Neural crest cell (in vitro differentiated cells): ENCODE measurements at regions not wholly inside any gene's neighbourhood (a gene's known extent, or its start where the extent isn't known, plus 50 kb on each side); places are given as distances from the start of the nearest gene placed in this dataset.

Experiments
- DNase-seq: peaks from one replicate; pipeline ENCODE4 v3.0.0; 2021; ENCODE audit warnings: low read depth, mixed read lengths, low spot score
- H3K27ac Mint-ChIP-seq: one replicate; pipeline ENCODE4 v1.8.0; 2021; ENCODE audit warnings: mild to moderate bottlenecking, mixed read lengths; ENCODE audit not compliant: unreplicated experiment
- H3K27me3 Mint-ChIP-seq: 2 replicates; pipeline ENCODE4 v1.8.0; 2021; ENCODE audit warnings: low read depth, mild to moderate bottlenecking, mixed read lengths
- H3K36me3 Mint-ChIP-seq: 2 replicates; pipeline ENCODE4 v1.8.0; 2021; ENCODE audit warnings: low read depth, mild to moderate bottlenecking, mixed read lengths
- H3K4me1 Mint-ChIP-seq: 2 replicates; pipeline ENCODE4 v1.8.0; 2021; ENCODE audit warnings: mixed read lengths
- H3K4me3 Mint-ChIP-seq: one replicate; pipeline ENCODE4 v1.8.0; 2021; ENCODE audit warnings: mild to moderate bottlenecking, mixed read lengths
- H3K9me3 Mint-ChIP-seq: 2 replicates; pipeline ENCODE4 v1.8.0; 2021; ENCODE audit warnings: mixed read lengths
- CTCF ChIP-seq: fragments of 200-600 bp; sonication (generic); conservative IDR thresholded peaks from 2 replicates; pipeline ENCODE4 v1.5.0; 2021; ENCODE audit warnings: antibody characterized with exemption, mild to moderate bottlenecking

GRCh38 chr6:78511009-78511408, 356.3 kb upstream of the IRAK1BP1 start:
- no peak for DNase-seq
- peaks cover 4% of the 10 kb centered on the region for H3K27me3 Mint-ChIP-seq
- TF ChIP-seq CTCF = no peak
- H3K27ac Mint-ChIP-seq = no peak overlapping the region
- no peak overlapping the region for H3K4me3 Mint-ChIP-seq
- H3K4me1 Mint-ChIP-seq = no peaks in the 10 kb centered on the region
- H3K36me3 Mint-ChIP-seq = no peaks in the 10 kb centered on the region
- peaks cover 11% of the 10 kb centered on the region for H3K9me3 Mint-ChIP-seq

- Mint-ChIP-seq H3K4me3 (no peak overlapping the region), H3K9me3 (no peaks in the 10 kb centered on the region), H3K36me3 (no peaks in the 10 kb centered on the region), H3K27ac (no peak overlapping the region), H3K4me1 (no peaks in the 10 kb centered on the region), H3K27me3 (peaks cover 13% of the 10 kb centered on the region)
- no peak for DNase-seq
- peak; percentile 24 for TF ChIP-seq CTCF
Observed at GRCh38 chr6:78513856-78514255, 353.5 kb upstream of the IRAK1BP1 start.

- H3K4me3 Mint-ChIP-seq = no peak overlapping the region
- H3K9me3 Mint-ChIP-seq = no peaks in the 10 kb centered on the region
- no peak for DNase-seq
- H3K36me3 Mint-ChIP-seq = no peaks in the 10 kb centered on the region
- peaks cover 23% of the 10 kb centered on the region for H3K27me3 Mint-ChIP-seq
- H3K27ac Mint-ChIP-seq = no peak overlapping the region
- no peaks in the 10 kb centered on the region for H3K4me1 Mint-ChIP-seq
- TF ChIP-seq CTCF = no peak
Observed at GRCh38 chr6:78515271-78515670, 352.1 kb upstream of the IRAK1BP1 start.

GRCh38 chr6:78517399-78517798, 350.0 kb upstream of the IRAK1BP1 start:
- Mint-ChIP-seq H3K27ac (no peak overlapping the region), H3K4me3 (no peak overlapping the region), H3K27me3 (peaks cover 28% of the 10 kb centered on the region), H3K4me1 (no peaks in the 10 kb centered on the region), H3K9me3 (no peaks in the 10 kb centered on the region), H3K36me3 (no peaks in the 10 kb centered on the region)
- TF ChIP-seq CTCF = no peak
- DNase-seq = no peak

GRCh38 chr6:78523622-78524021, 343.7 kb upstream of the IRAK1BP1 start:
- no peak overlapping the region for H3K4me3 Mint-ChIP-seq
- H3K36me3 Mint-ChIP-seq = no peaks in the 10 kb centered on the region
- TF ChIP-seq CTCF = no peak
- H3K27me3 Mint-ChIP-seq = peaks cover 19% of the 10 kb centered on the region
- H3K27ac Mint-ChIP-seq = no peak overlapping the region
- no peaks in the 10 kb centered on the region for H3K4me1 Mint-ChIP-seq
- no peaks in the 10 kb centered on the region for H3K9me3 Mint-ChIP-seq
- no peak for DNase-seq

- Mint-ChIP-seq H3K4me1 (no peaks in the 10 kb centered on the region), H3K27me3 (peaks cover 2% of the 10 kb centered on the region), H3K36me3 (no peaks in the 10 kb centered on the region), H3K4me3 (no peak overlapping the region), H3K9me3 (no peaks in the 10 kb centered on the region), H3K27ac (no peak overlapping the region)
- DNase-seq = no peak
- no peak for TF ChIP-seq CTCF
Observed at GRCh38 chr6:78525976-78526375, 341.4 kb upstream of the IRAK1BP1 start.
